ENCODE measurements at regions not wholly inside any gene's neighbourhood (a gene's known extent, or its start where the extent isn't known, plus 50 kb on each side); places are given as distances from the start of the nearest gene placed in this dataset.

DNA sequence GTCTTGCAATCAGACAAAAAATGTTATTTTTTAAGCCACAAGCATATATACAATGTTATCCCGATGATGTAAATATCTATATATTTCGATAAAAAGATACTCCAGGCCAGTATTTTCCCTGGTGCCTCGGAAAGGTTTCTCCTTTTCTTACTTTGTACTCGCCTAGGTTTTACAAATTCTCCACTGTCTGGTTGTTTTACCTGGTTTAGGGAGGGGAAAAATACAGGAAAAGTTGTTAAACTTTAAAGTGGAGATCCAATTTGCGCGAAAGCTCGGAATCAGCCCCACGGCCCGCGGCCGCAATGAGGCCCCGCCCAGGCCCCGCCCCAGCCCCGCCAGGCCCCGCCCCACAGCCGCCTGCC, 58.4 kb upstream of the WNT7B start:
- TF ChIP-seq, protein P1, sequence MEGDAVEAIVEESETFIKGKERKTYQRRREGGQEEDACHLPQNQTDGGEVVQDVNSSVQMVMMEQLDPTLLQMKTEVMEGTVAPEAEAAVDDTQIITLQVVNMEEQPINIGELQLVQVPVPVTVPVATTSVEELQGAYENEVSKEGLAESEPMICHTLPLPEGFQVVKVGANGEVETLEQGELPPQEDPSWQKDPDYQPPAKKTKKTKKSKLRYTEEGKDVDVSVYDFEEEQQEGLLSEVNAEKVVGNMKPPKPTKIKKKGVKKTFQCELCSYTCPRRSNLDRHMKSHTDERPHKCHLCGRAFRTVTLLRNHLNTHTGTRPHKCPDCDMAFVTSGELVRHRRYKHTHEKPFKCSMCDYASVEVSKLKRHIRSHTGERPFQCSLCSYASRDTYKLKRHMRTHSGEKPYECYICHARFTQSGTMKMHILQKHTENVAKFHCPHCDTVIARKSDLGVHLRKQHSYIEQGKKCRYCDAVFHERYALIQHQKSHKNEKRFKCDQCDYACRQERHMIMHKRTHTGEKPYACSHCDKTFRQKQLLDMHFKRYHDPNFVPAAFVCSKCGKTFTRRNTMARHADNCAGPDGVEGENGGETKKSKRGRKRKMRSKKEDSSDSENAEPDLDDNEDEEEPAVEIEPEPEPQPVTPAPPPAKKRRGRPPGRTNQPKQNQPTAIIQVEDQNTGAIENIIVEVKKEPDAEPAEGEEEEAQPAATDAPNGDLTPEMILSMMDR (conservative IDR thresholded peaks at IDR 0.05; ENCODE audit: low read length): no peak
- no peak for TF ChIP-seq EZH2phosphoT487 (IDR thresholded peaks at IDR 0.05; ENCODE audit: borderline replicate concordance, low read depth, low read length)

All from OCI-LY7 (cell line).